ENCODE measurements at regions not wholly inside any gene's neighbourhood (a gene's known extent, or its start where the extent isn't known, plus 50 kb on each side); places are given as distances from the start of the nearest gene placed in this dataset.

DNA sequence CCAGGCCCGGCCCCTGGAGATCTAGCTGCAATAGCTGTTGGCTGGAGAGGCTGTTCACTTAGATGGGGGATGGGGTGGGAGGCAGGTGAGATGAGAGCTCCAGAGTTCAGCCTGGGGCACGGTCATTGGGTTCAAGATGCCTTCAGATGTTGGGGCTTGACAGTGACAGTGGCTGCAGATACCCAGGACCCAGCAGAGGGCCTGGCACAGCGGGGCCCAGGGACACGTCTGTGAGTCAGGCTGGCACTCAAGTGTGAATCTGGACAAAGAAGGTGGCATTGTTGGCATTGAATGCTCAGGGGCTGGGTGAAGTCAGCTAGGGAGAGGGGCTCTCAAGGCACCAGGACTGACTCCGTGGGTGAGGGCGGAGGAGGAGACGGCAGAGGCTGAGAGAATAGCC is 328.1 kb downstream of the SEC14L1 start:
- TF ChIP-seq, protein P1, sequence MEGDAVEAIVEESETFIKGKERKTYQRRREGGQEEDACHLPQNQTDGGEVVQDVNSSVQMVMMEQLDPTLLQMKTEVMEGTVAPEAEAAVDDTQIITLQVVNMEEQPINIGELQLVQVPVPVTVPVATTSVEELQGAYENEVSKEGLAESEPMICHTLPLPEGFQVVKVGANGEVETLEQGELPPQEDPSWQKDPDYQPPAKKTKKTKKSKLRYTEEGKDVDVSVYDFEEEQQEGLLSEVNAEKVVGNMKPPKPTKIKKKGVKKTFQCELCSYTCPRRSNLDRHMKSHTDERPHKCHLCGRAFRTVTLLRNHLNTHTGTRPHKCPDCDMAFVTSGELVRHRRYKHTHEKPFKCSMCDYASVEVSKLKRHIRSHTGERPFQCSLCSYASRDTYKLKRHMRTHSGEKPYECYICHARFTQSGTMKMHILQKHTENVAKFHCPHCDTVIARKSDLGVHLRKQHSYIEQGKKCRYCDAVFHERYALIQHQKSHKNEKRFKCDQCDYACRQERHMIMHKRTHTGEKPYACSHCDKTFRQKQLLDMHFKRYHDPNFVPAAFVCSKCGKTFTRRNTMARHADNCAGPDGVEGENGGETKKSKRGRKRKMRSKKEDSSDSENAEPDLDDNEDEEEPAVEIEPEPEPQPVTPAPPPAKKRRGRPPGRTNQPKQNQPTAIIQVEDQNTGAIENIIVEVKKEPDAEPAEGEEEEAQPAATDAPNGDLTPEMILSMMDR (IDR thresholded peaks at IDR 0.05; ENCODE audit: low read depth, low read length, poor library complexity, severe bottlenecking): no peak
- TF ChIP-seq EZH2phosphoT487 (IDR thresholded peaks at IDR 0.05; ENCODE audit: borderline replicate concordance, low read length): no peak
